ENCODE measurements at regions not wholly inside any gene's neighbourhood (a gene's known extent, or its start where the extent isn't known, plus 50 kb on each side); places are given as distances from the start of the nearest gene placed in this dataset.

- Mint-ChIP-seq H3K4me3 (peak overlapping the region; percentile 25), H3K27ac (no peak overlapping the region), H3K36me3 (no peaks in the 10 kb centered on the region), H3K4me1 (peaks cover 8% of the 10 kb centered on the region), H3K27me3 (peaks cover 1% of the 10 kb centered on the region), H3K9me3 (no peaks in the 10 kb centered on the region)
- no peak for ATAC-seq (ENCODE audit: low read depth)
- no peak for DNase-seq (ENCODE audit: low spot score in 2 of 2)
Measured at GRCh38 chr18:25814841-25815458, 275.5 kb downstream of the SS18 start.

GRCh38 chr18:25813110-25813509, 277.3 kb downstream of the SS18 start:
- H3K27ac Mint-ChIP-seq = no peak overlapping the region
- DNase-seq (ENCODE audit: low spot score in 2 of 2) (no peak), ATAC-seq (ENCODE audit: low read depth) (no peak)
- H3K4me1 Mint-ChIP-seq = peaks cover 8% of the 10 kb centered on the region
- H3K4me3 Mint-ChIP-seq = no peak overlapping the region
- no peaks in the 10 kb centered on the region for H3K27me3 Mint-ChIP-seq
- H3K36me3 Mint-ChIP-seq = no peaks in the 10 kb centered on the region
- no peaks in the 10 kb centered on the region for H3K9me3 Mint-ChIP-seq

GRCh38 chr18:25810736-25811135, 279.7 kb downstream of the SS18 start:
- H3K4me3 Mint-ChIP-seq = no peak overlapping the region
- no peaks in the 10 kb centered on the region for H3K27me3 Mint-ChIP-seq
- peaks cover 8% of the 10 kb centered on the region for H3K4me1 Mint-ChIP-seq
- H3K9me3 Mint-ChIP-seq = no peaks in the 10 kb centered on the region
- ATAC-seq (ENCODE audit: low read depth) (no peak), DNase-seq (ENCODE audit: low spot score in 2 of 2) (no peak)
- no peaks in the 10 kb centered on the region for H3K36me3 Mint-ChIP-seq
- no peak overlapping the region for H3K27ac Mint-ChIP-seq

- ATAC-seq (ENCODE audit: low read depth) (no peak), DNase-seq (ENCODE audit: low spot score in 2 of 2) (no peak)
- Mint-ChIP-seq H3K9me3 (peaks cover 2% of the 10 kb centered on the region), H3K36me3 (no peaks in the 10 kb centered on the region), H3K27ac (no peak overlapping the region), H3K27me3 (peaks cover 2% of the 10 kb centered on the region), H3K4me3 (no peak overlapping the region), H3K4me1 (no peaks in the 10 kb centered on the region)
Measured at GRCh38 chr18:25805939-25806338, 284.5 kb downstream of the SS18 start.

- H3K27me3 Mint-ChIP-seq = peaks cover 2% of the 10 kb centered on the region
- H3K4me1 Mint-ChIP-seq = no peaks in the 10 kb centered on the region
- DNase-seq (ENCODE audit: low spot score in 2 of 2) (no peak), ATAC-seq (ENCODE audit: low read depth) (no peak)
- H3K27ac Mint-ChIP-seq = no peak overlapping the region
- no peaks in the 10 kb centered on the region for H3K36me3 Mint-ChIP-seq
- H3K4me3 Mint-ChIP-seq = no peak overlapping the region
- peaks cover 2% of the 10 kb centered on the region for H3K9me3 Mint-ChIP-seq
Measured at GRCh38 chr18:25805323-25805722, 285.1 kb downstream of the SS18 start.

- Mint-ChIP-seq H3K27me3 (no peaks in the 10 kb centered on the region), H3K27ac (no peak overlapping the region), H3K4me1 (no peaks in the 10 kb centered on the region), H3K9me3 (peaks cover 2% of the 10 kb centered on the region), H3K36me3 (no peaks in the 10 kb centered on the region), H3K4me3 (no peak overlapping the region)
- DNase-seq (ENCODE audit: low spot score in 2 of 2) = no peak
- no peak for ATAC-seq (ENCODE audit: low read depth)
Measured at GRCh38 chr18:25799231-25799630, 291.2 kb downstream of the SS18 start.

GRCh38 chr18:25798046-25798445, 292.4 kb downstream of the SS18 start:
- H3K36me3 Mint-ChIP-seq = no peaks in the 10 kb centered on the region
- H3K27ac Mint-ChIP-seq = no peak overlapping the region
- no peaks in the 10 kb centered on the region for H3K4me1 Mint-ChIP-seq
- DNase-seq (ENCODE audit: low spot score in 2 of 2) = no peak
- no peaks in the 10 kb centered on the region for H3K27me3 Mint-ChIP-seq
- H3K4me3 Mint-ChIP-seq = no peak overlapping the region
- ATAC-seq (ENCODE audit: low read depth) = no peak
- H3K9me3 Mint-ChIP-seq = peaks cover 2% of the 10 kb centered on the region

- H3K36me3 Mint-ChIP-seq = no peaks in the 10 kb centered on the region
- H3K27ac Mint-ChIP-seq = no peak overlapping the region
- ATAC-seq (ENCODE audit: low read depth) = no peak
- no peaks in the 10 kb centered on the region for H3K4me1 Mint-ChIP-seq
- peaks cover 1% of the 10 kb centered on the region for H3K9me3 Mint-ChIP-seq
- no peak for DNase-seq (ENCODE audit: low spot score in 2 of 2)
- H3K4me3 Mint-ChIP-seq = no peak overlapping the region
- no peaks in the 10 kb centered on the region for H3K27me3 Mint-ChIP-seq
Measured at GRCh38 chr18:25795213-25795612, 295.2 kb downstream of the SS18 start.

GRCh38 chr18:25787276-25787675, 303.1 kb downstream of the SS18 start:
- Mint-ChIP-seq H3K4me3 (no peak overlapping the region), H3K36me3 (no peaks in the 10 kb centered on the region), H3K4me1 (no peaks in the 10 kb centered on the region), H3K27me3 (no peaks in the 10 kb centered on the region), H3K9me3 (peaks cover 1% of the 10 kb centered on the region), H3K27ac (no peak overlapping the region)
- DNase-seq (ENCODE audit: low spot score in 2 of 2) = no peak
- no peak for ATAC-seq (ENCODE audit: low read depth)

GRCh38 chr18:25786758-25787157, 303.7 kb downstream of the SS18 start:
- H3K36me3 Mint-ChIP-seq = no peaks in the 10 kb centered on the region
- H3K27ac Mint-ChIP-seq = no peak overlapping the region
- no peaks in the 10 kb centered on the region for H3K27me3 Mint-ChIP-seq
- peaks cover 1% of the 10 kb centered on the region for H3K9me3 Mint-ChIP-seq
- H3K4me3 Mint-ChIP-seq = no peak overlapping the region
- ATAC-seq (ENCODE audit: low read depth) = no peak
- no peaks in the 10 kb centered on the region for H3K4me1 Mint-ChIP-seq
- no peak for DNase-seq (ENCODE audit: low spot score in 2 of 2)

GRCh38 chr18:25780105-25780504, 310.3 kb downstream of the SS18 start:
- H3K9me3 Mint-ChIP-seq = peaks cover 3% of the 10 kb centered on the region
- H3K36me3 Mint-ChIP-seq = no peaks in the 10 kb centered on the region
- no peaks in the 10 kb centered on the region for H3K4me1 Mint-ChIP-seq
- ATAC-seq (ENCODE audit: low read depth) (no peak), DNase-seq (ENCODE audit: low spot score in 2 of 2) (no peak)
- no peak overlapping the region for H3K4me3 Mint-ChIP-seq
- no peak overlapping the region for H3K27ac Mint-ChIP-seq
- peaks cover 3% of the 10 kb centered on the region for H3K27me3 Mint-ChIP-seq

GRCh38 chr18:25771796-25772195, 318.6 kb downstream of the SS18 start:
- Mint-ChIP-seq H3K9me3 (no peaks in the 10 kb centered on the region), H3K27me3 (peaks cover 5% of the 10 kb centered on the region), H3K4me1 (no peaks in the 10 kb centered on the region), H3K36me3 (no peaks in the 10 kb centered on the region), H3K27ac (no peak overlapping the region), H3K4me3 (no peak overlapping the region)
- DNase-seq (ENCODE audit: low spot score in 2 of 2) (no peak), ATAC-seq (ENCODE audit: low read depth) (no peak)

- H3K4me1 Mint-ChIP-seq = no peaks in the 10 kb centered on the region
- H3K9me3 Mint-ChIP-seq = peaks cover 2% of the 10 kb centered on the region
- no peak overlapping the region for H3K27ac Mint-ChIP-seq
- no peak overlapping the region for H3K4me3 Mint-ChIP-seq
- H3K27me3 Mint-ChIP-seq = peaks cover 4% of the 10 kb centered on the region
- ATAC-seq (ENCODE audit: low read depth) = no peak
- no peak for DNase-seq (ENCODE audit: low spot score in 2 of 2)
- no peaks in the 10 kb centered on the region for H3K36me3 Mint-ChIP-seq
Measured at GRCh38 chr18:25764777-25765176, 325.6 kb downstream of the SS18 start.

- no peaks in the 10 kb centered on the region for H3K36me3 Mint-ChIP-seq
- H3K4me3 Mint-ChIP-seq = no peak overlapping the region
- DNase-seq (ENCODE audit: low spot score in 2 of 2) = no peak
- peaks cover 2% of the 10 kb centered on the region for H3K9me3 Mint-ChIP-seq
- ATAC-seq (ENCODE audit: low read depth) = no peak
- H3K27me3 Mint-ChIP-seq = peaks cover 4% of the 10 kb centered on the region
- no peak overlapping the region for H3K27ac Mint-ChIP-seq
- no peaks in the 10 kb centered on the region for H3K4me1 Mint-ChIP-seq
Measured at GRCh38 chr18:25759111-25759510, 331.3 kb downstream of the SS18 start.

GRCh38 chr18:25743646-25744151, 346.7 kb downstream of the SS18 start:
- Mint-ChIP-seq H3K27me3 (no peaks in the 10 kb centered on the region), H3K4me1 (no peaks in the 10 kb centered on the region), H3K27ac (no peak overlapping the region), H3K4me3 (no peak overlapping the region), H3K36me3 (no peaks in the 10 kb centered on the region), H3K9me3 (peaks cover 7% of the 10 kb centered on the region)
- ATAC-seq (ENCODE audit: low read depth) (no peak), DNase-seq (ENCODE audit: low spot score in 2 of 2) (no peak)

All from memory B cell (primary cell).